HL-60 (cell line): ENCODE measurements at regions not wholly inside any gene's neighbourhood (a gene's known extent, or its start where the extent isn't known, plus 50 kb on each side); places are given as distances from the start of the nearest gene placed in this dataset.

ENCODE experiments used
- DNase-seq, 2 experiments: peaks; one replicate each; pipeline ENCODE4 v3.0.0-alpha.2; 2010 to 2020; ENCODE audit warnings: low read depth in 1 of 2, low spot score in 1 of 2
- H3K27ac ChIP-seq: fragments of 250-450 bp; sonication (Bioruptor Pico); replicated peaks from 2 replicates; pipeline ENCODE4 v1.5.1; 2020; ENCODE audit warnings: mild to moderate bottlenecking, moderate library complexity
- H3K27me3 ChIP-seq: fragments of 250-450 bp; sonication (Bioruptor Pico); 2 replicates; pipeline ENCODE4 v1.5.1; 2021; ENCODE audit warnings: mild to moderate bottlenecking, moderate library complexity; ENCODE audit not compliant: insufficient read depth, poor library complexity, severe bottlenecking
- H3K4me3 ChIP-seq: replicated peaks from 2 replicates; pipeline ENCODE4 v1.5.1; 2011; ENCODE audit warnings: mild to moderate bottlenecking, control low read depth, low read length; ENCODE audit not compliant: insufficient read depth
- GABPA ChIP-seq: IDR thresholded peaks from 2 replicates; pipeline ENCODE4 v1.6.1; 2012; ENCODE audit warnings: low read depth
- POLR2AphosphoS5 ChIP-seq: IDR thresholded peaks from 2 replicates; pipeline ENCODE4 v1.6.1; 2012; ENCODE audit warnings: low read depth
- SPI1 ChIP-seq: IDR thresholded peaks from 2 replicates; pipeline ENCODE4 v1.6.1; 2012; ENCODE audit warnings: low read depth, mild to moderate bottlenecking, borderline replicate concordance
- TF ChIP-seq, protein P1 (sequence below): IDR thresholded peaks from one replicate; pipeline ENCODE4 v1.5.1; 2011; ENCODE audit warnings: low read length, control low read depth, inconsistent platforms; ENCODE audit not compliant: insufficient read depth
- TF ChIP-seq, protein P2 (sequence below): IDR thresholded peaks from 2 replicates; pipeline ENCODE4 v1.6.1; 2012; ENCODE audit warnings: low read depth; ENCODE audit not compliant: insufficient replicate concordance

DNA sequence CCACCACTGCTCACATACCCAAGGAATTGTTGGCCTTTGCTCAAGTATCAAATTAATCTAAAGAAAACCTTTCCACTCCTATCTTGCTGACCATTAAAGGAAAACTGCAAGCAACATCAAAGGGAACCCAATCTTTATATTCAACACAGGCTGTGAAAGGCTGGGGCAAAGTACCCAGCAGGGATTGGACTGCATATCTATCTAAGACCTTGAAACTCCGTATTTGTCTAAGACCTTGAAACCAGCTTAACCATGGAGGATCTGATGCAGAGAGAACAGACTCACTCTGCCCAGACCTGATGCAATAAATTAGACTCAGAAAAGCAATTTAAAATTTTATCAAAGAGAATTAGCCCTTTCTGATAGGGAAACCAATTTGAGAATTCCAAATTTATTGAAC, 102.2 kb downstream of the DIO2 start:
- Histone ChIP-seq H3K27ac (no peak overlapping the region), H3K4me3 (no peak overlapping the region), H3K27me3 (no peaks in the 10 kb centered on the region)
- TF ChIP-seq SPI1 = no peak
- TF ChIP-seq, protein P1, sequence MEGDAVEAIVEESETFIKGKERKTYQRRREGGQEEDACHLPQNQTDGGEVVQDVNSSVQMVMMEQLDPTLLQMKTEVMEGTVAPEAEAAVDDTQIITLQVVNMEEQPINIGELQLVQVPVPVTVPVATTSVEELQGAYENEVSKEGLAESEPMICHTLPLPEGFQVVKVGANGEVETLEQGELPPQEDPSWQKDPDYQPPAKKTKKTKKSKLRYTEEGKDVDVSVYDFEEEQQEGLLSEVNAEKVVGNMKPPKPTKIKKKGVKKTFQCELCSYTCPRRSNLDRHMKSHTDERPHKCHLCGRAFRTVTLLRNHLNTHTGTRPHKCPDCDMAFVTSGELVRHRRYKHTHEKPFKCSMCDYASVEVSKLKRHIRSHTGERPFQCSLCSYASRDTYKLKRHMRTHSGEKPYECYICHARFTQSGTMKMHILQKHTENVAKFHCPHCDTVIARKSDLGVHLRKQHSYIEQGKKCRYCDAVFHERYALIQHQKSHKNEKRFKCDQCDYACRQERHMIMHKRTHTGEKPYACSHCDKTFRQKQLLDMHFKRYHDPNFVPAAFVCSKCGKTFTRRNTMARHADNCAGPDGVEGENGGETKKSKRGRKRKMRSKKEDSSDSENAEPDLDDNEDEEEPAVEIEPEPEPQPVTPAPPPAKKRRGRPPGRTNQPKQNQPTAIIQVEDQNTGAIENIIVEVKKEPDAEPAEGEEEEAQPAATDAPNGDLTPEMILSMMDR = no peak
- no peak for TF ChIP-seq POLR2AphosphoS5
- TF ChIP-seq, protein P2, sequence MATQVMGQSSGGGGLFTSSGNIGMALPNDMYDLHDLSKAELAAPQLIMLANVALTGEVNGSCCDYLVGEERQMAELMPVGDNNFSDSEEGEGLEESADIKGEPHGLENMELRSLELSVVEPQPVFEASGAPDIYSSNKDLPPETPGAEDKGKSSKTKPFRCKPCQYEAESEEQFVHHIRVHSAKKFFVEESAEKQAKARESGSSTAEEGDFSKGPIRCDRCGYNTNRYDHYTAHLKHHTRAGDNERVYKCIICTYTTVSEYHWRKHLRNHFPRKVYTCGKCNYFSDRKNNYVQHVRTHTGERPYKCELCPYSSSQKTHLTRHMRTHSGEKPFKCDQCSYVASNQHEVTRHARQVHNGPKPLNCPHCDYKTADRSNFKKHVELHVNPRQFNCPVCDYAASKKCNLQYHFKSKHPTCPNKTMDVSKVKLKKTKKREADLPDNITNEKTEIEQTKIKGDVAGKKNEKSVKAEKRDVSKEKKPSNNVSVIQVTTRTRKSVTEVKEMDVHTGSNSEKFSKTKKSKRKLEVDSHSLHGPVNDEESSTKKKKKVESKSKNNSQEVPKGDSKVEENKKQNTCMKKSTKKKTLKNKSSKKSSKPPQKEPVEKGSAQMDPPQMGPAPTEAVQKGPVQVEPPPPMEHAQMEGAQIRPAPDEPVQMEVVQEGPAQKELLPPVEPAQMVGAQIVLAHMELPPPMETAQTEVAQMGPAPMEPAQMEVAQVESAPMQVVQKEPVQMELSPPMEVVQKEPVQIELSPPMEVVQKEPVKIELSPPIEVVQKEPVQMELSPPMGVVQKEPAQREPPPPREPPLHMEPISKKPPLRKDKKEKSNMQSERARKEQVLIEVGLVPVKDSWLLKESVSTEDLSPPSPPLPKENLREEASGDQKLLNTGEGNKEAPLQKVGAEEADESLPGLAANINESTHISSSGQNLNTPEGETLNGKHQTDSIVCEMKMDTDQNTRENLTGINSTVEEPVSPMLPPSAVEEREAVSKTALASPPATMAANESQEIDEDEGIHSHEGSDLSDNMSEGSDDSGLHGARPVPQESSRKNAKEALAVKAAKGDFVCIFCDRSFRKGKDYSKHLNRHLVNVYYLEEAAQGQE = no peak
- TF ChIP-seq GABPA = no peak
- no peak for DNase-seq

DNA sequence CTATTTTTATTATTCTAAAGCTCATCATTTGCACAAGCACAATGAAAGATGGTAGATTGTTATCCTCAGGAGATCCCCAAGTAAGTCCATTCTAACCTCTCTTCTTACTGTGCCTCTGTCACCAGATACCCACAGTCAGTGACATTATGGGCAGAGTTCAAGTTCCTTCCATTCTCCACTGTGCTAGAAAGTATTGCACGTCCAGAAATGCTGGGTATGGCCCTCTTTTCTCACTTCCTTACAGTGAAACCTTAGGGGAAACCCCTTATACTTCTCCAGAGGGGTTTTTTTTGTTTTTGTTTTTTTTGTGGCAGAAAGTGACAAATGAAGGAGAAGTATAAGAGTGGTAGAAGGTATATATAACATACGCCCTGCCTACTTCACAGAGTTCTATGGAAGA, 102.9 kb downstream of the DIO2 start:
- Histone ChIP-seq H3K27me3 (no peaks in the 10 kb centered on the region), H3K4me3 (no peak overlapping the region), H3K27ac (no peak overlapping the region)
- TF ChIP-seq, protein P1 = no peak
- TF ChIP-seq SPI1 = no peak
- TF ChIP-seq POLR2AphosphoS5 = no peak
- TF ChIP-seq, protein P2 = no peak
- TF ChIP-seq GABPA = no peak
- DNase-seq = no peak

DNA sequence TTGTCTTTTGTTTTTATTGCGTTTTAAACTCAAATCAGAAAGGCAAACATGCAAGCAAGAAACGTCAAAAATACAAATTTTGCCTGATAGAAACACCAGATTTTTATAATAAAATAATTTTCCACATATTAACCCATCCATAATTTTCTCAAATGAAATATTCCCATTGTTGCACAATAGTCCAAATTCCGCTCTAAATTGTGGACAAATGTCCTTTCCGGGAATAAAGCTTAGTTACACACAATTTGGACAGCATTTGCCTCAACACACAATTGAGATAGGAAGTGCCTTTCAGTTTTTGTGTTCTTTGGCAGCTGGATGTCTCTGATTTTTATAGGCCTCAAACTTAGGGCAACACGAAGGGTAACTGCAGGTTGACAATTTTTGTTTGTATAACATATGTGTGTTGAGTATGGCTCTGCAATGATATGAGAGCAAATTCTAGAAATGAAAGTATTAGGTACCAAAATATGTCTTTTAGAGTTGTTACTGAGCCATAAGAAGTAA, 105.8 kb downstream of the DIO2 start:
- no peak for TF ChIP-seq GABPA
- TF ChIP-seq, protein P1 = no peak
- no peak for TF ChIP-seq POLR2AphosphoS5
- TF ChIP-seq SPI1 = no peak
- no peak overlapping the region for H3K27ac ChIP-seq
- H3K27me3 ChIP-seq = no peaks in the 10 kb centered on the region
- no peak for DNase-seq
- H3K4me3 ChIP-seq = no peak overlapping the region

DNA sequence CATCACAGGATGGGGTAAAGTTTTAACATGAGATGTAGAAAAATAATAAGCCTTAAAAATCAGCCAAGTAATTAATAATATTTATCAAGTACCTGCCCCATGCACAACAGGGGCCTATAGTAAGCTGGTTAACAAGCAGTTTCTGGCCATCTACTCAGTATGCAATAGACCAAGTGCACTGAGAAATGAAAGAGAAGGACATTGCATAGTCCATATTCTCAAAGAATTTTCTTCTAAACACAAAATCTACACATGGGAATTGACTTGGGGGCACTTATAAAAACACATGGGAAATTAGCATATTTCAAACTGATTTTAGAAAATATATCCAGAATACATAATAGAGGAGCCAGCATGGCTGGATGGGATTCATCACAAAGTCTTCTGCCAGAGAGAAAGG, 109.5 kb downstream of the DIO2 start:
- DNase-seq = no peak
- Histone ChIP-seq H3K27me3 (no peaks in the 10 kb centered on the region), H3K4me3 (no peak overlapping the region), H3K27ac (no peak overlapping the region)
- TF ChIP-seq POLR2AphosphoS5 (no peak), GABPA (no peak)
- TF ChIP-seq, protein P1 = no peak
